Natural killer cell (primary cell): ENCODE measurements at regions not wholly inside any gene's neighbourhood (a gene's known extent, or its start where the extent isn't known, plus 50 kb on each side); places are given as distances from the start of the nearest gene placed in this dataset.

Experiments used
- ATAC-seq, 3 donors: fragments of 150-1000 bp in 2 of 3; fragments of 200-7000 bp in 1 of 3; cut with Tn5 transposase; 1 replicate in 1 of 3; 2 replicates in 2 of 3; pipeline ENCODE4 v1.10.0; 2021; ENCODE audit warnings: mild to moderate bottlenecking in 2 of 3, moderate library complexity in 2 of 3
- DNase-seq, 2 donors: peaks; one replicate each; pipeline versions ENCODE4 v3.0.0 to v3.0.0-alpha.2; 2013 to 2021; ENCODE audit warnings: mixed read lengths in 1 of 2
- H3K27ac ChIP-seq: one replicate; pipeline ENCODE4 v1.5.1; 2013; ENCODE audit warnings: mild to moderate bottlenecking, low read length
- H3K27me3 ChIP-seq: one replicate; pipeline ENCODE4 v1.6.1; 2013; ENCODE audit warnings: low read length; ENCODE audit not compliant: control insufficient read depth, insufficient read depth
- H3K36me3 ChIP-seq: one replicate; pipeline ENCODE4 v1.6.1; 2013; ENCODE audit warnings: low read length; ENCODE audit not compliant: control insufficient read depth, insufficient read depth
- H3K4me1 ChIP-seq: one replicate; pipeline ENCODE4 v1.6.1; 2013; ENCODE audit warnings: low read length; ENCODE audit not compliant: control insufficient read depth, insufficient read depth
- H3K4me3 ChIP-seq: one replicate; pipeline ENCODE4 v1.5.1; 2013; ENCODE audit warnings: low read length
- H3K9me3 ChIP-seq: one replicate; pipeline ENCODE4 v1.6.1; 2013; ENCODE audit warnings: low read length; ENCODE audit not compliant: control insufficient read depth, insufficient read depth
- H3K27ac Mint-ChIP-seq, 2 donors: one replicate each; pipeline ENCODE4 v1.8.0; 2022; ENCODE audit warnings: mild to moderate bottlenecking in 2 of 2, mixed read lengths in 2 of 2, moderate library complexity in 1 of 2
- H3K27me3 Mint-ChIP-seq, 2 donors: one replicate each; pipeline ENCODE4 v1.8.0; 2022; ENCODE audit warnings: low read depth in 2 of 2, mixed read lengths in 2 of 2
- H3K36me3 Mint-ChIP-seq: one replicate; pipeline ENCODE4 v1.8.0; 2022; ENCODE audit warnings: mixed read lengths
- H3K4me1 Mint-ChIP-seq, 2 donors: one replicate each; pipeline ENCODE4 v1.8.0; 2022; ENCODE audit warnings: mixed read lengths in 2 of 2
- H3K4me3 Mint-ChIP-seq: one replicate; pipeline ENCODE4 v1.8.0; 2022; ENCODE audit warnings: mild to moderate bottlenecking, moderate library complexity, mixed read lengths
- H3K9me3 Mint-ChIP-seq, 2 donors: one replicate each; pipeline ENCODE4 v1.8.0; 2022; ENCODE audit warnings: mixed read lengths in 2 of 2
- CTCF ChIP-seq: fragments of 200-600 bp; IDR thresholded peaks from one replicate; pipeline ENCODE4 v1.8.0; 2022; ENCODE audit warnings: antibody characterized with exemption
- WGBS: methylation state at CpG from one replicate; pipeline ENCODE4 v1.1.7; 2013; ENCODE audit warnings: missing lambda C conversion rate; ENCODE audit not compliant: insufficient coverage; 5-methylcytosine and 5-hydroxymethylcytosine counted together
- intact Hi-C: fragments of 100-400 bp; cut with micrococcal nuclease; formaldehyde crosslinking; loops from one replicate; pipeline ENCODE4 v1.14.2; 2022

- DNase-seq: no peak
- Histone ChIP-seq H3K9me3 (no peaks in the 10 kb centered on the region), H3K36me3 (no peaks in the 10 kb centered on the region), H3K27me3 (no peaks in the 10 kb centered on the region), H3K4me1 (no peaks in the 10 kb centered on the region), H3K4me3 (no peak overlapping the region), H3K27ac (no peak overlapping the region)
- Mint-ChIP-seq H3K27ac (no peak overlapping the region), H3K36me3 (no peaks in the 10 kb centered on the region), H3K4me3 (no peak overlapping the region), H3K27me3 (no peaks in the 10 kb centered on the region), H3K9me3 (peaks cover 3 to 7% of the 10 kb centered on the region in 2 donors), H3K4me1 (no peaks in the 10 kb centered on the region)
- no peak for ATAC-seq
- no peak for TF ChIP-seq CTCF
- WGBS: 32% methylated on average over 2 of the region's 2 CpGs
- intact Hi-C loops: no loop called here
These were observed 408.8 kb downstream of the NUP35 start for GRCh38 chr2:183533021-183533420.

- H3K4me3 ChIP-seq: no peak overlapping the region
- intact Hi-C loops: no loop called here
- ATAC-seq (no peak), DNase-seq (no peak)
- H3K4me1 ChIP-seq: no peaks in the 10 kb centered on the region
- no peaks in the 10 kb centered on the region for H3K27me3 ChIP-seq
- H3K27ac Mint-ChIP-seq: no peak overlapping the region
- H3K27ac ChIP-seq: no peak overlapping the region
- H3K4me3 Mint-ChIP-seq: no peak overlapping the region
- H3K36me3 Mint-ChIP-seq: no peaks in the 10 kb centered on the region
- H3K9me3 ChIP-seq: peaks cover 2% of the 10 kb centered on the region
- H3K9me3 Mint-ChIP-seq: peaks cover 3 to 8% of the 10 kb centered on the region in 2 donors
- H3K4me1 Mint-ChIP-seq: no peaks in the 10 kb centered on the region
- TF ChIP-seq CTCF: no peak
- no peaks in the 10 kb centered on the region for H3K36me3 ChIP-seq
- no peaks in the 10 kb centered on the region for H3K27me3 Mint-ChIP-seq
- 63% methylated on average over 3 of the region's 3 CpGs for WGBS
These were observed 412.0 kb downstream of the NUP35 start for GRCh38 chr2:183536290-183536689.

GRCh38 chr2:183536714-183537113 lies 412.5 kb downstream of the NUP35 start:
- H3K4me1 ChIP-seq: no peaks in the 10 kb centered on the region
- Mint-ChIP-seq H3K4me1 (no peaks in the 10 kb centered on the region), H3K27ac (no peak overlapping the region), H3K9me3 (peaks cover 3 to 4% of the 10 kb centered on the region in 2 donors), H3K4me3 (no peak overlapping the region), H3K36me3 (no peaks in the 10 kb centered on the region), H3K27me3 (no peaks in the 10 kb centered on the region)
- no peaks in the 10 kb centered on the region for H3K27me3 ChIP-seq
- H3K4me3 ChIP-seq: no peak overlapping the region
- intact Hi-C loops: no loop called here
- no CpG with 5 or more reads among the region's 3 CpGs for WGBS
- no peaks in the 10 kb centered on the region for H3K36me3 ChIP-seq
- DNase-seq: no peak
- no peak overlapping the region for H3K27ac ChIP-seq
- no peak for TF ChIP-seq CTCF
- H3K9me3 ChIP-seq: peaks cover 4% of the 10 kb centered on the region
- no peak for ATAC-seq

- Histone ChIP-seq H3K36me3 (no peaks in the 10 kb centered on the region), H3K4me3 (no peak overlapping the region), H3K4me1 (no peaks in the 10 kb centered on the region), H3K27ac (no peak overlapping the region), H3K27me3 (no peaks in the 10 kb centered on the region), H3K9me3 (peaks cover 17% of the 10 kb centered on the region)
- intact Hi-C loops: no loop called here
- Mint-ChIP-seq H3K27me3 (no peaks in the 10 kb centered on the region), H3K4me3 (no peak overlapping the region), H3K9me3 (peaks cover 5 to 17% of the 10 kb centered on the region in 2 donors), H3K27ac (no peak overlapping the region), H3K4me1 (no peaks in the 10 kb centered on the region), H3K36me3 (peaks cover 16% of the 10 kb centered on the region)
- no peak for TF ChIP-seq CTCF
- 86% methylated on average over 4 of the region's 6 CpGs for WGBS
- no peak for DNase-seq
- ATAC-seq: no peak
These were observed 417.5 kb downstream of the NUP35 start for GRCh38 chr2:183541766-183542165.
